ENCODE measurements at regions not wholly inside any gene's neighbourhood (a gene's known extent, or its start where the extent isn't known, plus 50 kb on each side); places are given as distances from the start of the nearest gene placed in this dataset.

GRCh38 chr12:34526946-34527345 lies 504.6 kb downstream of the ALG10 start:
- no peak for DNase-seq

- no peak for DNase-seq
These were observed 525.0 kb downstream of the ALG10 start for GRCh38 chr12:34547276-34547675.

DNA sequence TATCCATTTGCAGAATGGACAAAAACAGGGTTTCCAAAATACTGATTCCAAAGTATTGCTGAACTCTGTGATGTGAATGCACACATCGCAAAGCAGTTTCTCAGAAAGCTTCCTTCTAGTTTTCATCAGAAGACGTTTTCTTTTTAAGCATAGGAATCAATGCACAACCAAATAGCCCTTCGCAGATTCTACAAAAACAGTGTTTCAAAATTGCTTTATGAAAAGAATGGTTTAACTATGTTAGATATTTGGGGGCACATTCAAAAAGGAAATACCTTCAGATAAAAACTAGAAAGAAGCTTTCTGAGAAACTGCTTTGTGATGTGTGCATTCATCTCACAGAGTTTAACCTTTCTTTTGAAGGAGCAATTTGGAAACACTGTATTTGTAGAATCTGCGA lies 569.7 kb downstream of the ALG10 start:
- no peak for DNase-seq

GRCh38 chr12:34595749-34596733 lies 573.7 kb downstream of the ALG10 start:
- DNase-seq = no peak

DNA sequence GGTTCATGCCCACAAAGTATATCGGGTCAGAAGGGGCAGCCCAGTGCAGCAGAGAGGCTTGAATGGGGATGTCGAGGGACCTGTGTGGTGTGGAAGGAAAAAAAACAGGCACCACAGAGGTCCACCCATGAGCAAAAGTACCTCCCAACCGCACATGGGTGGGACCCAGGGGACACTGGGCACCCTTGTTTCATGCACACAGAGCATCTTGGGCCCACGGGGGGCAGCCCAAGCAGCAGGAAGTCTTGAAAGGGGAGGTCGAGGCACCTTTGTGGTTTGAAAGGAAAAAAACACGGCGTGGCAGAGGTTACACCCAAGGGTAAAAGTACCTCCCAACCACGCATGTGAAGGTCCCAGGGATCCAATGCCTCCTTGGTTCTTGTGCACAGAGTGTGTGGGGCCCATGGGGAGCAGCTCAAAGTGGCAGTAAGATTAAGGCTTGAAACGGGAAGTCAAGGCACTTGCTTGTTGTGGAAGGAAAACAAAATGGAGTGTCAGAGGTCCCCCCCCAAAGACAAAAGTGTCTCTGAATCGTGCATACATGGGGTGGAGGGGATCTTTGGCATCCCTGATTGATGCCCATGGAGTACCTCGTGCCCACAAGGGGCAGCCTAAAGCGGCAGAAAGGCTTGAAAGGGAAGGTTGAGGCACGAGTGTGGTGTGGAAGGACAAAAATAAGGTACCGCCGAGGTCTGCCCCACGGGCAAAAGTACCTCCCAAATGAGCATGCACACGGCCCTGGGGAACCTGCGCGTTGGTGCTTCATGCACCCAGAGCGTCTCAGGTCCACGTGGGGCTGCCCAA lies 575.5 kb downstream of the ALG10 start:
- DNase-seq = no peak

- no peak for DNase-seq
These were observed 576.1 kb downstream of the ALG10 start for GRCh38 chr12:34598352-34598827.

DNA sequence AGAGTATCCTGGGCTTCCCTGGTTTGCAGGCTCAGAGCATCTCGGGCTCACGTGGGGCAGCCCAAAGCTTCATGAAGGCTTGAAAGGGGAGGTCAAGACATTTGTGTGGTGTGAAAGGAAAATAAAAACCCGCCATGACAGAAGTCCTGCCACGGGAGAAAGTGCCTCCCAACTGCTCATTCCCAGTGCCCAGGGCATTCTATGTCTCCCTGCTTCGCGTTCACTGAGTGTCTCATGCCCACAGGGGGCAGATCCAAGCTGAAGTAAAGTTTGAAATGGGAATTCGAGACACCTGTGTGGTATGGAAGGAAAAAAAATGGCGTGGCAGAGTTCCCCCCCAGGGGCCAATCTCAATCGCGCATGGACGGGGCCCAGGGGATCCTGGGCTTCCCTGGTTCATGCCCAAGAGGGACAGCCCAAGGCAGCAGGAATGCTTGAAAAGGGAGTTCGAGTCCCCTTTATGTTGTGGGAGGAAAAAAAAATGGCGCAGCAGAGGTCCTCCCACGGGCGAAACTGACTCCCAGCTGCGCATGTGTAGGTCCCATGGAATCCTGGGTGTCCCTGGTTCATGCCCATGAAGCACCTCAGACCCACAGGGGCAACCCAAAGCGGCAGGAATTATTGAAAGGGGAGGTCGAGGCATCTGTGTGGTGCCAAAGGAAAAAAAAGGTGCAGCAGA lies 576.7 kb downstream of the ALG10 start:
- no peak for DNase-seq

DNA sequence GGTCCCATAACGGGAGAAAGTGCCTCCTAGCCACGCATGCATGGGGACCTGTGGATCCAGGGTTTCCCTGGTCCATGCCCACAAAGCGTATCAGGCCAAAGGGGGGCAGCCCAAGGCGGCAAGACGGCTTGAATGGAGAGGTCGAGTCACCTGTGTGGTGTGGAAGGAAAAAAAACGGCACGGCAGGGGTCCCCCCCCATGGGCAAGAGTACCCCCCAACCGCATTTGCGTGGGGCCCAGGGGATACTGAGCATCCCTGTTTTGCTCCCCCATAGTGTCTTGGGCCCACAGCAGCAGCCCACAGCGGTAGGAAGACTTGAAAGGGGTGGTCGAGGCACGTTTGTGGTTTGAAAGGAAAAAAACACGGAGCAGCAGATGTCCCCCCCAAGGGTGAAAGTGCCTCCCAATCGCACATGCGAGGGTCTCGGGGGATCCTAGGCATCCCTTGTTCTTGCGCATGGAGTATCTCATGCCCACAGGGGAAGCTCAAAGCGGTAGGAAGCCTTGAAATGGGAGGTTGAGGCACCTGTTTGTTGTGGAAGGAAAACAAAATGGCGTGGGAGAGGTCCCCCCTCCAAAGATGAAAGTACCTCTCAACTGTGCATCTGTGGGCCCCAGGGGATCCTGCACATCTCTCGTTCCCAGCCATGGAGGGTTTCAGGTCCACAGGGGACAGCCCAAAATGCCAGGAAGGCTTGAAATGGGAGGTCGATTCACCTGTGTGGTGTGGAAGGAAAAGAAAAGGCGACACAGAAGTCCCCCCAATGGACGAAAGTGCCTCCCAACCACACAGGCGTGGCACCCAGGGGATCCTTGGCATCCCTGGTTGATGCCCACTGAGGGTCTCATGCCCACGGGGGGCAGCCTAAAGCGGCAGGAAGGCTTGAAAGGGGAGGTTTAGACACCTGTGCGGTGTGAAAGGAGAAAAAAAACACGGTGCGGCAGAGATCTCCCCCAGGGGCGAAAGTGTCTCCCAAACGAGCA lies 577.5 kb downstream of the ALG10 start:
- no peak for DNase-seq

- no peak for DNase-seq
These were observed 578.5 kb downstream of the ALG10 start for GRCh38 chr12:34600592-34601462.

GRCh38 chr12:34601689-34602088 lies 579.4 kb downstream of the ALG10 start:
- DNase-seq = no peak

DNA sequence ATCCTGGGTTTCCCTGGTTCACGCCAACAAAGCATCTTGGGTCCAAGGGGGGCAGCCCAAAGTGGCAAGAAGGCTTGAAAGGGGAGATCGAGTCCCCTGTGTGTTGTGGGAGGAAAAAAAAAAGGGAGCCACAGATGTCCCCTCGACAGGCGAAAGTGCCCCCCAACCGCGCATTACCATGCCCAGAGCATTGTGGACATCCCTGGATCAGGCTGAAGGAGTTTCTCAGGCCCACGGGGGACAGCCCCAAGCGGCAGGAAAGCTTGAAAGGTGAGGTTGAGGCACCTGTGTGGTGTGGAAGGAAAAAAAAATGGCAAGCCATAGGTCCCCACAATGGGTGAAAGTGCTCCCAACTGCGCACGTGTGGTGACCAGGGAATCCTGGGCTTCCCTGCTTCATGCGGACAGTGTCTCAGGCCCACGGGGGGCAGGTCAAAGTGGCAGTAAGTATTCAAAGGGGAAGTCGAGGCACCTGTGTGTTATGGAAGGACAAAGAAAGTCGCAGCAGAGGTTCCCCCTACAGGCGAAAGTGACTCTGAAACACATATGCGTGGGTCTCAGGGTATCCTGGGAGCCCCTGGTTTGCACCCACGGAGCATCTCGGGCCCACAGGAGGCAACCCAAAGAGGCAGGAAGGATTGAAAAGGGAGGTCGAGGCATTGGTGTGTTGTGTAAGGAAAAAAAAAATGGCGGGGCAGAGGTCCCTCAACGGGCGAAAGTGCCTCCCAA lies 580.1 kb downstream of the ALG10 start:
- DNase-seq = no peak

DNA sequence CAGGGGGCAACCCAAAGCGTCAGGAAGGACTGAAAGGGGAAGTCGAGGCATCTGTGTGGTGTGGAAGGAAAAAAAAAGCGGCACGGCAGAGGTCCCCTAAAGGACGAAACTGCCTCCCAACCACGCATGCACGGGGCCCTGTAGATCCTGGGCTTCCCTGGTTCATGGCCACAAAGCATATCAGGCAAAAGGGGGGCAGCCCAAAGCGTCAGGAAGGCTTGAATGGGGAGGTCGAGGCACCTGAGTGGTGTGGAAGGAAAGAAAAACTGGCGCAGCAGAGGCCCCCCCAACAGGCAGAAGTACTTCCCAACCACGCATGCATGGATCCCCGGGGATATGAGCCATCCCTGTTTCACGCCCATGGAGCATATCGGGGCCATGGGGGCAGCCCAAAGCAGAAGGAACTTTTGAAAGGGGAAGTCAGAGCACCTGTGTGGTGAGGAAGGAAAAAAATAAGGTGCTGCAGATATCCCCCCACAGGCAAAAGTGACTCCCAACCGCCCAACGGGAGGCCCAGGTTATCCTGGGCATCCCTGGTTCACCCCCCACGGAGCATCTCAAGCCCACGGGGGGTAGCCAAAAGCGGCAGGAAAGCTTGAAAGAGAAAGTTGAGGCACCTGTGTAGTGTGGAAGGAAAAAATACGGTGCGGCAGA lies 581.2 kb downstream of the ALG10 start:
- no peak for DNase-seq

DNA sequence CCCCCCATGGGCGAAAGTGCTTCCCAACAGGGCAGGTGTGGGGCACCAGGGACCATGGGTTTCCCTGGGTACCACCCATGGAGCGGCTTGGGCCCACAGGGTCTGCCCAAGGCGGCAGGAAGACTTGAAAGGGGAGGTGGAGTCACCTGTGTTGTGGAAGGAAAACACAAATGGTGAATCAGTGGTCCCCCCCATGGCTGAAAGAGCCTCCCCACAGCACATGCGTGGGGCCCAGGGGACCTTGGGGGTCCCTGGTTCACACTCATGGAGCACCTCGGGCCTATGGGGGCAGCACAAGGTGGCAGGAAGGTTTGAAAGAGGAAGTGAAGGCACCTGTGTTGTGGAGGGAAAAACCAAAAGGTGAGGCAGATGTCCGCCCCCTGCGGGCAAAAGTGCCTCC lies 581.9 kb downstream of the ALG10 start:
- DNase-seq = no peak

GRCh38 chr12:34604631-34605509 lies 582.6 kb downstream of the ALG10 start:
- DNase-seq = no peak

DNA sequence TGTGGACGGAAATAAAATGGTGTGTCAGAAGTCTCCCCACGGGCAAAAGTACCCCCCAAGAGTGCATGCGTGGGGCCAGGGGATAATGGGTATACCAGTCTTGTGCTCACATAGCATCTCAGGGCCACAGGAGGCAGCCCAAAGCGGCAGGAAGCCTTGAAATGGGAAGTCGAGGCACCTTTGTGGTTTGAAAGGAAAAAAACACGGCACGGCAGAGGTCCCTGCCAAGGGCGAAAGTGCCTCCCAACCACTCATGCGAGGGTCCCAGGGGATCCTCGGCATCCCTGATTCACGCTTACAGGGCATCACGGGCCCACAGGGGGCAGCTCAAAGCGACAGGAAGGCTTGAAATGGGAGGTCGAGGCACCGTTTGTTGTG lies 583.2 kb downstream of the ALG10 start:
- no peak for DNase-seq

- DNase-seq = no peak
These were observed 583.9 kb downstream of the ALG10 start for GRCh38 chr12:34605955-34606748.

GRCh38 chr12:34606749-34607519 lies 584.6 kb downstream of the ALG10 start:
- no peak for DNase-seq
